NCI-H2196 (cell line): ENCODE measurements at regions not wholly inside any gene's neighbourhood (a gene's known extent, or its start where the extent isn't known, plus 50 kb on each side); places are given as distances from the start of the nearest gene placed in this dataset.
"Not testable (repeated sequence)": the region's sequence is repeated elsewhere in the genome, so short reads cannot be mapped to it uniquely, and the experiment has no call there.

Experiments
- DNase-seq: peaks from one replicate; lab custom pipeline; 2025; ENCODE audit not compliant: unreplicated experiment; lab: John Stamatoyannopoulos, UW

- DNase-seq: no peak
Observed at GRCh38 chr17:6259899-6260298, 175.0 kb downstream of the AIPL1 start.

- no peak for DNase-seq
Observed at GRCh38 chr17:6257336-6257735, 177.6 kb downstream of the AIPL1 start.

GRCh38 chr17:6255322-6255721 lies 179.6 kb downstream of the AIPL1 start:
- no peak for DNase-seq

- no peak for DNase-seq
Observed at GRCh38 chr17:6254036-6254435, 180.9 kb downstream of the AIPL1 start.

- DNase-seq: not testable (repeated sequence)
Observed at GRCh38 chr17:6251640-6252039, 181.5 kb downstream of the WSCD1 start.

GRCh38 chr17:6249732-6250131 lies 179.6 kb downstream of the WSCD1 start:
- DNase-seq: no peak

GRCh38 chr17:6248061-6248460 lies 177.9 kb downstream of the WSCD1 start:
- DNase-seq: no peak

GRCh38 chr17:6245301-6246177 lies 175.4 kb downstream of the WSCD1 start:
- no peak for DNase-seq

- DNase-seq: no peak
Observed at GRCh38 chr17:6244796-6245195, 174.6 kb downstream of the WSCD1 start.

- DNase-seq: no peak
Observed at GRCh38 chr17:6244253-6244652, 174.1 kb downstream of the WSCD1 start.

- no peak for DNase-seq
Observed at GRCh38 chr17:6243186-6243585, 173.0 kb downstream of the WSCD1 start.

GRCh38 chr17:6241996-6242395 lies 171.8 kb downstream of the WSCD1 start:
- no peak for DNase-seq

GRCh38 chr17:6241381-6241780 lies 171.2 kb downstream of the WSCD1 start:
- no peak for DNase-seq

- DNase-seq: no peak
Observed at GRCh38 chr17:6240601-6241000, 170.4 kb downstream of the WSCD1 start.

GRCh38 chr17:6240001-6240400 lies 169.8 kb downstream of the WSCD1 start:
- no peak for DNase-seq

GRCh38 chr17:6239241-6239798 lies 169.1 kb downstream of the WSCD1 start:
- no peak for DNase-seq

GRCh38 chr17:6233856-6234255 lies 163.7 kb downstream of the WSCD1 start:
- no peak for DNase-seq

- no peak for DNase-seq
Observed at GRCh38 chr17:6233339-6233738, 163.2 kb downstream of the WSCD1 start.

GRCh38 chr17:6232732-6233101 lies 162.5 kb downstream of the WSCD1 start:
- DNase-seq: no peak

- DNase-seq: no peak
Observed at GRCh38 chr17:6231886-6232731, 161.9 kb downstream of the WSCD1 start.

GRCh38 chr17:6231465-6231864 lies 161.3 kb downstream of the WSCD1 start:
- DNase-seq: no peak

- no peak for DNase-seq
Observed at GRCh38 chr17:6218333-6218732, 148.2 kb downstream of the WSCD1 start.
